SK-N-SH (cell line): ENCODE measurements at regions not wholly inside any gene's neighbourhood (a gene's known extent, or its start where the extent isn't known, plus 50 kb on each side); places are given as distances from the start of the nearest gene placed in this dataset.

Source experiments
- CTCF ChIA-PET: fragments of 300-600, 350-600 bp; formaldehyde crosslinking; extraction: SDS; loops from one replicate; lab custom pipeline; 2021; lab: Yijun Ruan, JAX
- POLR2A ChIA-PET: fragments of 350-600 bp; sonication (Branson Sonifier 250); formaldehyde crosslinking; extraction: SDS; loops from one replicate; lab custom pipeline; 2020; ENCODE audit warnings: antibody characterized with exemption, inconsistent platforms; lab: Yijun Ruan, JAX
- DNase-seq: peaks from one replicate; pipeline ENCODE4 v3.0.0; 2012
- H2AFZ ChIP-seq: fragments of 200-600 bp; sonication (generic); 2 replicates; pipeline ENCODE4 v1.8.1; 2016; ENCODE audit warnings: antibody characterized with exemption, mild to moderate bottlenecking, low read depth
- H3F3A ChIP-seq: fragments of 200-600 bp; sonication (generic); replicated peaks from 2 replicates; pipeline ENCODE3; 2016; ENCODE audit warnings: antibody characterized with exemption, mild to moderate bottlenecking; ENCODE audit not compliant: insufficient read depth
- H3K27ac ChIP-seq, 2 experiments: fragments of 200-500 bp in 1 of 2; fragments of 200-600 bp in 1 of 2; sonication (Bioruptor generic) in 1 of 2; sonication (generic), shearing (Covaris generic) in 1 of 2; 2 replicates each; pipeline versions ENCODE4 v1.5.1 to v1.6.1; 2014 to 2016; ENCODE audit warnings: low read depth in 2 of 2, inconsistent platforms in 1 of 2, low read length in 1 of 2, mild to moderate bottlenecking in 1 of 2, mixed read lengths in 1 of 2
- H3K27me3 ChIP-seq: fragments of 200-600 bp; sonication (generic), shearing (Covaris generic); 2 replicates; pipeline ENCODE4 v1.6.1; 2016; ENCODE audit warnings: mixed run types; ENCODE audit not compliant: insufficient read depth
- H3K36me3 ChIP-seq, 2 experiments: fragments of 200-500 bp in 1 of 2; fragments of 200-600 bp in 1 of 2; sonication (Bioruptor generic) in 1 of 2; sonication (generic) in 1 of 2; replicated peaks in 1 of 2; 2 replicates each; pipeline versions ENCODE3 to v1.5.1; 2014 to 2016; ENCODE audit warnings: low read length in 1 of 2, mild to moderate bottlenecking in 1 of 2; ENCODE audit not compliant: insufficient read depth in 2 of 2, control insufficient read depth in 1 of 2
- H3K4me1 ChIP-seq, 2 experiments: fragments of 200-500 bp in 1 of 2; fragments of 200-600 bp in 1 of 2; sonication (Bioruptor generic) in 1 of 2; sonication (generic), shearing (Covaris generic) in 1 of 2; 2 replicates each; pipeline versions ENCODE4 v1.5.1 to v1.6.1; 2014 to 2016; ENCODE audit warnings: low read depth in 1 of 2, low read length in 1 of 2, mixed run types in 1 of 2; ENCODE audit not compliant: insufficient read depth in 2 of 2, control insufficient read depth in 1 of 2
- H3K4me2 ChIP-seq: fragments of 200-600 bp; sonication (generic), shearing (Covaris generic); 2 replicates; pipeline ENCODE4 v1.6.1; 2017; ENCODE audit warnings: mixed run types
- H3K4me3 ChIP-seq, 2 experiments: fragments of 200-500 bp in 1 of 2; fragments of 200-600 bp in 1 of 2; sonication (Bioruptor generic) in 1 of 2; sonication (generic), shearing (Covaris generic) in 1 of 2; 2 replicates each; pipeline versions ENCODE4 v1.5.1 to v1.8.1; 2014 to 2016; ENCODE audit warnings: low read depth in 2 of 2, inconsistent platforms in 1 of 2, low read length in 1 of 2, mild to moderate bottlenecking in 1 of 2, mixed read lengths in 1 of 2, moderate library complexity in 1 of 2
- H3K79me2 ChIP-seq: fragments of 200-600 bp; sonication (generic); 2 replicates; pipeline ENCODE4 v1.8.1; 2017; ENCODE audit warnings: mild to moderate bottlenecking; ENCODE audit not compliant: insufficient read depth
- H3K9ac ChIP-seq: fragments of 200-600 bp; sonication (generic); 2 replicates; pipeline ENCODE4 v1.6.1; 2017; ENCODE audit warnings: mixed run types
- H3K9me2 ChIP-seq: fragments of 200-600 bp; sonication (generic); 2 replicates; pipeline ENCODE4 v1.6.1; 2017; ENCODE audit warnings: mixed run types
- H3K9me3 ChIP-seq: fragments of 200-600 bp; sonication (generic); 2 replicates; pipeline ENCODE4 v1.6.1; 2017; ENCODE audit warnings: mixed run types, mild to moderate bottlenecking, moderate library complexity
- H4K20me1 ChIP-seq: fragments of 200-600 bp; sonication (generic); 2 replicates; pipeline ENCODE4 v1.6.1; 2017; ENCODE audit warnings: mild to moderate bottlenecking, mixed run types; ENCODE audit not compliant: insufficient read depth
- CTCF ChIP-seq: fragments of 200-600 bp; sonication (generic); IDR thresholded peaks from 2 replicates; pipeline ENCODE4 v1.6.1; 2017; ENCODE audit warnings: antibody characterized with exemption, mild to moderate bottlenecking, moderate library complexity
- ELF1 ChIP-seq: IDR thresholded peaks from 2 replicates; pipeline ENCODE4 v1.4.0; 2012
- EP300 ChIP-seq, 2 experiments: IDR thresholded peaks; 2 replicates each; pipeline versions ENCODE4 v1.4.0 to v1.6.1; 2012; ENCODE audit warnings: borderline replicate concordance in 1 of 2, low read depth in 1 of 2, low read length in 1 of 2
- GATA2 ChIP-seq: sonication (generic); formaldehyde crosslinking; IDR thresholded peaks from 2 replicates; pipeline ENCODE4 v1.5.0; 2020; ENCODE audit warnings: mild to moderate bottlenecking, missing genetic modification reagents
- MAX ChIP-seq: IDR thresholded peaks from 2 replicates; pipeline ENCODE4 v1.4.0; 2012; ENCODE audit warnings: low read depth
- MEF2A ChIP-seq: IDR thresholded peaks from 2 replicates; pipeline ENCODE4 v1.4.0; 2012; ENCODE audit warnings: low read depth, borderline replicate concordance
- POLR2AphosphoS5 ChIP-seq: IDR thresholded peaks from 2 replicates; pipeline ENCODE4 v1.6.1; 2012; ENCODE audit warnings: low read depth, low read length
- TCF12 ChIP-seq: IDR thresholded peaks from 2 replicates; pipeline ENCODE4 v1.4.0; 2012
- ZBTB33 ChIP-seq: IDR thresholded peaks from 2 replicates; pipeline ENCODE4 v1.4.0; 2012; ENCODE audit warnings: low read depth, borderline replicate concordance
- WGBS: methylation state at CpG from one replicate; pipeline ENCODE4 v1.1.6; 2017; ENCODE audit warnings: low lambda C conversion rate; 5-methylcytosine and 5-hydroxymethylcytosine counted together

- TF ChIP-seq CTCF (no peak), EP300 (IDR thresholded peaks at IDR 0.05; ENCODE audit: borderline replicate concordance in 1 of 2, low read depth in 1 of 2, low read length in 1 of 2) (no peak), MAX (no peak)
Measured at GRCh38 chr11:69982690-69983570, 95.2 kb upstream of the ANO1 start (continued).

- POLR2A ChIA-PET: no interaction called here
- WGBS: 57% methylated on average over 9 of the region's 10 CpGs
- H3K9me3 ChIP-seq: no peaks in the 10 kb centered on the region
Measured at GRCh38 chr11:69983571-69983877, 94.6 kb upstream of the ANO1 start.

More at GRCh38 chr11:69983571-69983877, 94.6 kb upstream of the ANO1 start:
- H3K36me3 ChIP-seq: no peaks in the 10 kb centered on the region
- no peak overlapping the region for H3K4me3 ChIP-seq
- H3K79me2 ChIP-seq: no peaks in the 10 kb centered on the region
- H2AFZ ChIP-seq: no peak overlapping the region
- H3F3A ChIP-seq: no peaks in the 10 kb centered on the region
- H3K4me2 ChIP-seq: no peak overlapping the region
- H3K27ac ChIP-seq: no peak overlapping the region
- no peak for DNase-seq
- H3K27me3 ChIP-seq: peaks cover 30% of the 10 kb centered on the region
- no peak overlapping the region for H3K9ac ChIP-seq
- no peak for TF ChIP-seq ELF1
- TF ChIP-seq ZBTB33: no peak
- no peak for TF ChIP-seq TCF12
- no peak for TF ChIP-seq GATA2 (CRISPR knock-in tag)
- no peak for TF ChIP-seq MAX
- TF ChIP-seq POLR2AphosphoS5: no peak
- no peak for TF ChIP-seq MEF2A
- TF ChIP-seq, all 33 proteins: peak for 0
- Histone ChIP-seq H4K20me1 (no peaks in the 10 kb centered on the region), H3K4me1 (no peaks in the 10 kb centered on the region; a peak in 1 of 4 replicates), H3K9me2 (no peaks in the 10 kb centered on the region)
- CTCF ChIA-PET: no interaction called here
